ENCODE measurements at regions not wholly inside any gene's neighbourhood (a gene's known extent, or its start where the extent isn't known, plus 50 kb on each side); places are given as distances from the start of the nearest gene placed in this dataset.

DNA sequence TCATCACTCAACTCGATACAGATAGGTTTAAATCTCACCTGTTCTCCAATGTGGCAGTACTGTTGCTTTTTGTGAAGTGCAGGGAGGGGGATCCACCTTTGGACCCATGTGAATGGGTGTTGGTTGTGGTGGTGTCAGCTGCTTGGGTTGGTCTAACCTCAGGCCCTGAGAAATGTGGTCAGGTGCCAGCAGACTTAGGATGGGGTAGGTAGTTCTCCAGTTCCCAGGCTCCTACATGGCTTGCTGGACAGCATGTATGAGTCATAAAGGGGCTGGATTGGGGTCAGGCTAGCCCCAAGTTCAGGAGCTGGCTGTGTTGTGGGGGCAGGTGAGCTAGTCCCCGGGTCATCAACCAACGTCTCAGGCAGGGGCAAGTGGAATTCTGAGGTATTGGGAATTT is 472.6 kb upstream of the CNTNAP2 start (continued):
- TF ChIP-seq, protein P1, sequence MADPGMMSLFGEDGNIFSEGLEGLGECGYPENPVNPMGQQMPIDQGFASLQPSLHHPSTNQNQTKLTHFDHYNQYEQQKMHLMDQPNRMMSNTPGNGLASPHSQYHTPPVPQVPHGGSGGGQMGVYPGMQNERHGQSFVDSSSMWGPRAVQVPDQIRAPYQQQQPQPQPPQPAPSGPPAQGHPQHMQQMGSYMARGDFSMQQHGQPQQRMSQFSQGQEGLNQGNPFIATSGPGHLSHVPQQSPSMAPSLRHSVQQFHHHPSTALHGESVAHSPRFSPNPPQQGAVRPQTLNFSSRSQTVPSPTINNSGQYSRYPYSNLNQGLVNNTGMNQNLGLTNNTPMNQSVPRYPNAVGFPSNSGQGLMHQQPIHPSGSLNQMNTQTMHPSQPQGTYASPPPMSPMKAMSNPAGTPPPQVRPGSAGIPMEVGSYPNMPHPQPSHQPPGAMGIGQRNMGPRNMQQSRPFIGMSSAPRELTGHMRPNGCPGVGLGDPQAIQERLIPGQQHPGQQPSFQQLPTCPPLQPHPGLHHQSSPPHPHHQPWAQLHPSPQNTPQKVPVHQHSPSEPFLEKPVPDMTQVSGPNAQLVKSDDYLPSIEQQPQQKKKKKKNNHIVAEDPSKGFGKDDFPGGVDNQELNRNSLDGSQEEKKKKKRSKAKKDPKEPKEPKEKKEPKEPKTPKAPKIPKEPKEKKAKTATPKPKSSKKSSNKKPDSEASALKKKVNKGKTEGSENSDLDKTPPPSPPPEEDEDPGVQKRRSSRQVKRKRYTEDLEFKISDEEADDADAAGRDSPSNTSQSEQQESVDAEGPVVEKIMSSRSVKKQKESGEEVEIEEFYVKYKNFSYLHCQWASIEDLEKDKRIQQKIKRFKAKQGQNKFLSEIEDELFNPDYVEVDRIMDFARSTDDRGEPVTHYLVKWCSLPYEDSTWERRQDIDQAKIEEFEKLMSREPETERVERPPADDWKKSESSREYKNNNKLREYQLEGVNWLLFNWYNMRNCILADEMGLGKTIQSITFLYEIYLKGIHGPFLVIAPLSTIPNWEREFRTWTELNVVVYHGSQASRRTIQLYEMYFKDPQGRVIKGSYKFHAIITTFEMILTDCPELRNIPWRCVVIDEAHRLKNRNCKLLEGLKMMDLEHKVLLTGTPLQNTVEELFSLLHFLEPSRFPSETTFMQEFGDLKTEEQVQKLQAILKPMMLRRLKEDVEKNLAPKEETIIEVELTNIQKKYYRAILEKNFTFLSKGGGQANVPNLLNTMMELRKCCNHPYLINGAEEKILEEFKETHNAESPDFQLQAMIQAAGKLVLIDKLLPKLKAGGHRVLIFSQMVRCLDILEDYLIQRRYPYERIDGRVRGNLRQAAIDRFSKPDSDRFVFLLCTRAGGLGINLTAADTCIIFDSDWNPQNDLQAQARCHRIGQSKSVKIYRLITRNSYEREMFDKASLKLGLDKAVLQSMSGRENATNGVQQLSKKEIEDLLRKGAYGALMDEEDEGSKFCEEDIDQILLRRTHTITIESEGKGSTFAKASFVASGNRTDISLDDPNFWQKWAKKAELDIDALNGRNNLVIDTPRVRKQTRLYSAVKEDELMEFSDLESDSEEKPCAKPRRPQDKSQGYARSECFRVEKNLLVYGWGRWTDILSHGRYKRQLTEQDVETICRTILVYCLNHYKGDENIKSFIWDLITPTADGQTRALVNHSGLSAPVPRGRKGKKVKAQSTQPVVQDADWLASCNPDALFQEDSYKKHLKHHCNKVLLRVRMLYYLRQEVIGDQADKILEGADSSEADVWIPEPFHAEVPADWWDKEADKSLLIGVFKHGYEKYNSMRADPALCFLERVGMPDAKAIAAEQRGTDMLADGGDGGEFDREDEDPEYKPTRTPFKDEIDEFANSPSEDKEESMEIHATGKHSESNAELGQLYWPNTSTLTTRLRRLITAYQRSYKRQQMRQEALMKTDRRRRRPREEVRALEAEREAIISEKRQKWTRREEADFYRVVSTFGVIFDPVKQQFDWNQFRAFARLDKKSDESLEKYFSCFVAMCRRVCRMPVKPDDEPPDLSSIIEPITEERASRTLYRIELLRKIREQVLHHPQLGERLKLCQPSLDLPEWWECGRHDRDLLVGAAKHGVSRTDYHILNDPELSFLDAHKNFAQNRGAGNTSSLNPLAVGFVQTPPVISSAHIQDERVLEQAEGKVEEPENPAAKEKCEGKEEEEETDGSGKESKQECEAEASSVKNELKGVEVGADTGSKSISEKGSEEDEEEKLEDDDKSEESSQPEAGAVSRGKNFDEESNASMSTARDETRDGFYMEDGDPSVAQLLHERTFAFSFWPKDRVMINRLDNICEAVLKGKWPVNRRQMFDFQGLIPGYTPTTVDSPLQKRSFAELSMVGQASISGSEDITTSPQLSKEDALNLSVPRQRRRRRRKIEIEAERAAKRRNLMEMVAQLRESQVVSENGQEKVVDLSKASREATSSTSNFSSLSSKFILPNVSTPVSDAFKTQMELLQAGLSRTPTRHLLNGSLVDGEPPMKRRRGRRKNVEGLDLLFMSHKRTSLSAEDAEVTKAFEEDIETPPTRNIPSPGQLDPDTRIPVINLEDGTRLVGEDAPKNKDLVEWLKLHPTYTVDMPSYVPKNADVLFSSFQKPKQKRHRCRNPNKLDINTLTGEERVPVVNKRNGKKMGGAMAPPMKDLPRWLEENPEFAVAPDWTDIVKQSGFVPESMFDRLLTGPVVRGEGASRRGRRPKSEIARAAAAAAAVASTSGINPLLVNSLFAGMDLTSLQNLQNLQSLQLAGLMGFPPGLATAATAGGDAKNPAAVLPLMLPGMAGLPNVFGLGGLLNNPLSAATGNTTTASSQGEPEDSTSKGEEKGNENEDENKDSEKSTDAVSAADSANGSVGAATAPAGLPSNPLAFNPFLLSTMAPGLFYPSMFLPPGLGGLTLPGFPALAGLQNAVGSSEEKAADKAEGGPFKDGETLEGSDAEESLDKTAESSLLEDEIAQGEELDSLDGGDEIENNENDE (IDR thresholded peaks at IDR 0.05; ENCODE audit: insufficient replicate concordance, low read length) = no peak
- TF ChIP-seq EP300 (IDR thresholded peaks at IDR 0.05; ENCODE audit: borderline replicate concordance in 1 of 2, low read depth in 2 of 2, low read length in 2 of 2) = no peak
- TF ChIP-seq, protein P2, sequence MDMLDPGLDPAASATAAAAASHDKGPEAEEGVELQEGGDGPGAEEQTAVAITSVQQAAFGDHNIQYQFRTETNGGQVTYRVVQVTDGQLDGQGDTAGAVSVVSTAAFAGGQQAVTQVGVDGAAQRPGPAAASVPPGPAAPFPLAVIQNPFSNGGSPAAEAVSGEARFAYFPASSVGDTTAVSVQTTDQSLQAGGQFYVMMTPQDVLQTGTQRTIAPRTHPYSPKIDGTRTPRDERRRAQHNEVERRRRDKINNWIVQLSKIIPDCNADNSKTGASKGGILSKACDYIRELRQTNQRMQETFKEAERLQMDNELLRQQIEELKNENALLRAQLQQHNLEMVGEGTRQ (IDR thresholded peaks at IDR 0.05; ENCODE audit: low read length) = no peak
- TF ChIP-seq BACH1 (IDR thresholded peaks at IDR 0.05; ENCODE audit: low read length) = no peak
- TF ChIP-seq CHD1 (IDR thresholded peaks at IDR 0.05; ENCODE audit: low read depth, low read length) = no peak
